Activated T-cell treated with anti-CD3 and anti-CD28 coated beads, Interleukin-2, amount 50 U/mL, for 72 hours (primary cell): ENCODE measurements at regions not wholly inside any gene's neighbourhood (a gene's known extent, or its start where the extent isn't known, plus 50 kb on each side); places are given as distances from the start of the nearest gene placed in this dataset.
"Not testable (repeated sequence)": the region's sequence is repeated elsewhere in the genome, so short reads cannot be mapped to it uniquely, and the experiment has no call there.

Source experiments
- ATAC-seq, 2 donors: fragments of 150-1000 bp; cut with Tn5 transposase; replicated peaks in 1 of 2; 2 replicates each; pipeline ENCODE4 v1.10.0; 2021; ENCODE audit warnings: moderate library complexity in 2 of 2, mild to moderate bottlenecking in 1 of 2
- DNase-seq, 2 donors: peaks; one replicate each; pipeline ENCODE4 v3.0.0; 2021 to 2022; ENCODE audit warnings: mixed read lengths in 1 of 2
- H3K27ac Mint-ChIP-seq: one replicate; pipeline ENCODE4 v1.8.0; 2022; ENCODE audit warnings: mild to moderate bottlenecking, moderate library complexity, mixed read lengths
- H3K27me3 Mint-ChIP-seq: one replicate; pipeline ENCODE4 v1.8.0; 2022; ENCODE audit warnings: low read depth, mixed read lengths
- H3K36me3 Mint-ChIP-seq, 2 donors: one replicate each; pipeline ENCODE4 v1.8.0; 2022; ENCODE audit warnings: mixed read lengths in 2 of 2, mild to moderate bottlenecking in 1 of 2; ENCODE audit not compliant: insufficient read depth in 2 of 2
- H3K4me1 Mint-ChIP-seq: one replicate; pipeline ENCODE4 v1.8.0; 2022; ENCODE audit warnings: low read depth, mixed read lengths
- H3K4me3 Mint-ChIP-seq, 2 donors: one replicate each; pipeline ENCODE4 v1.8.0; 2022; ENCODE audit warnings: mild to moderate bottlenecking in 2 of 2, mixed read lengths in 2 of 2, moderate library complexity in 2 of 2
- H3K9me3 Mint-ChIP-seq, 2 donors: one replicate each; pipeline ENCODE4 v1.8.0; 2022; ENCODE audit warnings: mixed read lengths in 2 of 2

GRCh38 chr10:109809954-109810353 lies 113.4 kb downstream of the XPNPEP1 start:
- Mint-ChIP-seq H3K9me3 (peaks cover 6 to 18% of the 10 kb centered on the region in 2 donors), H3K27me3 (peaks cover 11% of the 10 kb centered on the region)
- not testable (repeated sequence) for ATAC-seq, H3K36me3 Mint-ChIP-seq, H3K4me3 Mint-ChIP-seq, DNase-seq, H3K27ac Mint-ChIP-seq, H3K4me1 Mint-ChIP-seq

- peaks cover 22% of the 10 kb centered on the region for H3K27me3 Mint-ChIP-seq
- DNase-seq, H3K4me1 Mint-ChIP-seq, ATAC-seq, H3K36me3 Mint-ChIP-seq, H3K27ac Mint-ChIP-seq, H3K4me3 Mint-ChIP-seq, H3K9me3 Mint-ChIP-seq: not testable (repeated sequence)
These were observed 122.1 kb downstream of the XPNPEP1 start for GRCh38 chr10:109801191-109801590.

- DNase-seq: no peak
- H3K4me1 Mint-ChIP-seq: no peaks in the 10 kb centered on the region
- H3K9me3 Mint-ChIP-seq: peaks cover 2 to 6% of the 10 kb centered on the region in 2 donors
- H3K4me3 Mint-ChIP-seq: no peak overlapping the region
- no peak overlapping the region for H3K27ac Mint-ChIP-seq
- no peaks in the 10 kb centered on the region for H3K27me3 Mint-ChIP-seq
- ATAC-seq: no peak
- H3K36me3 Mint-ChIP-seq: no peaks in the 10 kb centered on the region
These were observed 132.7 kb downstream of the XPNPEP1 start for GRCh38 chr10:109790647-109791046.

- no peaks in the 10 kb centered on the region for H3K4me1 Mint-ChIP-seq
- ATAC-seq (no peak), DNase-seq (no peak)
- H3K27ac Mint-ChIP-seq: no peak overlapping the region
- no peaks in the 10 kb centered on the region for H3K27me3 Mint-ChIP-seq
- no peaks in the 10 kb centered on the region for H3K9me3 Mint-ChIP-seq
- no peaks in the 10 kb centered on the region for H3K36me3 Mint-ChIP-seq
- no peak overlapping the region for H3K4me3 Mint-ChIP-seq
These were observed 139.1 kb downstream of the XPNPEP1 start for GRCh38 chr10:109784236-109784635.

GRCh38 chr10:109783286-109783685 lies 140.0 kb downstream of the XPNPEP1 start:
- Mint-ChIP-seq H3K27me3 (no peaks in the 10 kb centered on the region), H3K4me3 (no peak overlapping the region), H3K4me1 (no peaks in the 10 kb centered on the region), H3K27ac (no peak overlapping the region), H3K9me3 (no peaks in the 10 kb centered on the region), H3K36me3 (no peaks in the 10 kb centered on the region)
- no peak for ATAC-seq
- DNase-seq: no peak

GRCh38 chr10:109780997-109781396 lies 142.3 kb downstream of the XPNPEP1 start:
- no peaks in the 10 kb centered on the region for H3K27me3 Mint-ChIP-seq
- no peak for DNase-seq
- H3K4me1 Mint-ChIP-seq: no peaks in the 10 kb centered on the region
- ATAC-seq: no peak
- no peak overlapping the region for H3K27ac Mint-ChIP-seq
- H3K4me3 Mint-ChIP-seq: no peak overlapping the region
- H3K36me3 Mint-ChIP-seq: no peaks in the 10 kb centered on the region
- H3K9me3 Mint-ChIP-seq: no peaks in the 10 kb centered on the region

GRCh38 chr10:109778993-109779392 lies 144.3 kb downstream of the XPNPEP1 start:
- no peaks in the 10 kb centered on the region for H3K27me3 Mint-ChIP-seq
- H3K27ac Mint-ChIP-seq: no peak overlapping the region
- no peak for ATAC-seq
- H3K36me3 Mint-ChIP-seq: no peaks in the 10 kb centered on the region
- no peaks in the 10 kb centered on the region for H3K4me1 Mint-ChIP-seq
- no peaks in the 10 kb centered on the region for H3K9me3 Mint-ChIP-seq
- H3K4me3 Mint-ChIP-seq: no peak overlapping the region
- DNase-seq: no peak

- Mint-ChIP-seq H3K27ac (no peak overlapping the region), H3K9me3 (no peaks in the 10 kb centered on the region), H3K27me3 (no peaks in the 10 kb centered on the region), H3K36me3 (no peaks in the 10 kb centered on the region), H3K4me1 (no peaks in the 10 kb centered on the region), H3K4me3 (no peak overlapping the region)
- DNase-seq: no peak
- ATAC-seq: no peak
These were observed 149.2 kb downstream of the XPNPEP1 start for GRCh38 chr10:109774121-109774440.

GRCh38 chr10:109773288-109774120 lies 149.8 kb downstream of the XPNPEP1 start:
- DNase-seq (no peak), ATAC-seq (no peak)
- Mint-ChIP-seq H3K27me3 (no peaks in the 10 kb centered on the region), H3K36me3 (no peaks in the 10 kb centered on the region), H3K4me1 (no peaks in the 10 kb centered on the region), H3K9me3 (no peaks in the 10 kb centered on the region), H3K27ac (no peak overlapping the region), H3K4me3 (no peak overlapping the region)

- Mint-ChIP-seq H3K4me1 (no peaks in the 10 kb centered on the region), H3K36me3 (no peaks in the 10 kb centered on the region), H3K27me3 (no peaks in the 10 kb centered on the region), H3K27ac (no peak overlapping the region), H3K4me3 (no peak overlapping the region), H3K9me3 (no peaks in the 10 kb centered on the region)
- ATAC-seq (no peak), DNase-seq (no peak)
These were observed 152.6 kb downstream of the XPNPEP1 start for GRCh38 chr10:109770663-109771062.

GRCh38 chr10:109769966-109770365 lies 153.3 kb downstream of the XPNPEP1 start:
- no peak for ATAC-seq
- Mint-ChIP-seq H3K4me1 (no peaks in the 10 kb centered on the region), H3K4me3 (no peak overlapping the region), H3K27me3 (no peaks in the 10 kb centered on the region), H3K36me3 (no peaks in the 10 kb centered on the region), H3K27ac (no peak overlapping the region), H3K9me3 (no peaks in the 10 kb centered on the region)
- DNase-seq: no peak

- ATAC-seq: no peak
- Mint-ChIP-seq H3K9me3 (no peaks in the 10 kb centered on the region), H3K4me3 (no peak overlapping the region), H3K27me3 (no peaks in the 10 kb centered on the region), H3K27ac (no peak overlapping the region), H3K4me1 (no peaks in the 10 kb centered on the region), H3K36me3 (no peaks in the 10 kb centered on the region)
- DNase-seq: no peak
These were observed 157.5 kb downstream of the XPNPEP1 start for GRCh38 chr10:109765838-109766237.

- Mint-ChIP-seq H3K9me3 (no peaks in the 10 kb centered on the region), H3K4me3 (no peak overlapping the region), H3K4me1 (no peaks in the 10 kb centered on the region), H3K27me3 (no peaks in the 10 kb centered on the region), H3K27ac (no peak overlapping the region), H3K36me3 (no peaks in the 10 kb centered on the region)
- ATAC-seq (no peak), DNase-seq (no peak)
These were observed 160.8 kb downstream of the XPNPEP1 start for GRCh38 chr10:109762555-109762954.

- ATAC-seq, H3K36me3 Mint-ChIP-seq, H3K9me3 Mint-ChIP-seq, DNase-seq, H3K27me3 Mint-ChIP-seq, H3K27ac Mint-ChIP-seq, H3K4me3 Mint-ChIP-seq, H3K4me1 Mint-ChIP-seq: not testable (repeated sequence)
These were observed 165.6 kb downstream of the XPNPEP1 start for GRCh38 chr10:109757670-109758069.
